Nephron progenitor cell (in vitro differentiated cells): ENCODE measurements at regions not wholly inside any gene's neighbourhood (a gene's known extent, or its start where the extent isn't known, plus 50 kb on each side); places are given as distances from the start of the nearest gene placed in this dataset.

Experiments used
- DNase-seq: peaks from one replicate; pipeline ENCODE4 v3.0.0; 2021
- H3K27ac Mint-ChIP-seq: 2 replicates; pipeline ENCODE4 v1.8.0; 2021; ENCODE audit warnings: mild to moderate bottlenecking, moderate library complexity, mixed read lengths
- H3K27me3 Mint-ChIP-seq: 2 replicates; pipeline ENCODE4 v1.8.0; 2021; ENCODE audit warnings: mild to moderate bottlenecking, low read depth, mixed read lengths; ENCODE audit not compliant: poor library complexity
- H3K36me3 Mint-ChIP-seq: 2 replicates; pipeline ENCODE4 v1.8.0; 2021; ENCODE audit warnings: low read depth, mixed read lengths
- H3K4me1 Mint-ChIP-seq: 2 replicates; pipeline ENCODE4 v1.8.0; 2021; ENCODE audit warnings: mixed read lengths
- H3K4me3 Mint-ChIP-seq: 2 replicates; pipeline ENCODE4 v1.8.0; 2021; ENCODE audit warnings: mild to moderate bottlenecking, moderate library complexity, mixed read lengths
- H3K9me3 Mint-ChIP-seq: 2 replicates; pipeline ENCODE4 v1.8.0; 2021; ENCODE audit warnings: mild to moderate bottlenecking, moderate library complexity, mixed read lengths
- CTCF ChIP-seq: fragments of 200-600 bp; sonication (generic); IDR thresholded peaks from 2 replicates; pipeline ENCODE4 v1.5.0; 2021; ENCODE audit warnings: antibody characterized with exemption

GRCh38 chr9:29021632-29022031, 1448.4 kb upstream of the C9orf72 start:
- Mint-ChIP-seq H3K27ac (no peak overlapping the region), H3K36me3 (no peaks in the 10 kb centered on the region), H3K9me3 (no peaks in the 10 kb centered on the region), H3K4me3 (no peak overlapping the region), H3K27me3 (peaks cover 3% of the 10 kb centered on the region), H3K4me1 (no peaks in the 10 kb centered on the region)
- DNase-seq = no peak
- TF ChIP-seq CTCF = no peak

GRCh38 chr9:29038332-29038731, 1465.1 kb upstream of the C9orf72 start:
- Mint-ChIP-seq H3K4me1 (no peaks in the 10 kb centered on the region), H3K27me3 (no peaks in the 10 kb centered on the region), H3K4me3 (no peak overlapping the region), H3K27ac (no peak overlapping the region), H3K9me3 (no peaks in the 10 kb centered on the region), H3K36me3 (no peaks in the 10 kb centered on the region)
- TF ChIP-seq CTCF = no peak
- DNase-seq = no peak

- TF ChIP-seq CTCF = no peak
- Mint-ChIP-seq H3K9me3 (no peaks in the 10 kb centered on the region), H3K27ac (no peak overlapping the region), H3K36me3 (no peaks in the 10 kb centered on the region), H3K4me1 (no peaks in the 10 kb centered on the region), H3K27me3 (no peaks in the 10 kb centered on the region), H3K4me3 (no peak overlapping the region)
- DNase-seq = no peak
These were observed 1466.0 kb upstream of the C9orf72 start for GRCh38 chr9:29039258-29039657.

- TF ChIP-seq CTCF = no peak
- Mint-ChIP-seq H3K36me3 (no peaks in the 10 kb centered on the region), H3K27ac (no peak overlapping the region), H3K9me3 (no peaks in the 10 kb centered on the region), H3K4me1 (no peaks in the 10 kb centered on the region), H3K4me3 (no peak overlapping the region), H3K27me3 (no peaks in the 10 kb centered on the region)
- no peak for DNase-seq
These were observed 1469.8 kb upstream of the C9orf72 start for GRCh38 chr9:29043072-29043471.

- H3K27ac Mint-ChIP-seq = no peak overlapping the region
- no peaks in the 10 kb centered on the region for H3K36me3 Mint-ChIP-seq
- no peak overlapping the region for H3K4me3 Mint-ChIP-seq
- H3K4me1 Mint-ChIP-seq = no peaks in the 10 kb centered on the region
- no peaks in the 10 kb centered on the region for H3K9me3 Mint-ChIP-seq
- DNase-seq = no peak
- H3K27me3 Mint-ChIP-seq = no peaks in the 10 kb centered on the region
- TF ChIP-seq CTCF = no peak
These were observed 1471.7 kb upstream of the C9orf72 start for GRCh38 chr9:29044959-29045358.

GRCh38 chr9:29060041-29060440, 1486.8 kb upstream of the C9orf72 start:
- DNase-seq = no peak
- Mint-ChIP-seq H3K4me1 (no peaks in the 10 kb centered on the region), H3K36me3 (no peaks in the 10 kb centered on the region), H3K27ac (no peak overlapping the region), H3K27me3 (no peaks in the 10 kb centered on the region), H3K4me3 (no peak overlapping the region), H3K9me3 (no peaks in the 10 kb centered on the region)
- TF ChIP-seq CTCF = no peak
